Fibroblast of pulmonary artery (primary cell): ENCODE measurements at regions not wholly inside any gene's neighbourhood (a gene's known extent, or its start where the extent isn't known, plus 50 kb on each side); places are given as distances from the start of the nearest gene placed in this dataset.

Experiments
- DNase-seq: peaks from one replicate; pipeline ENCODE4 v3.0.0-alpha.2; 2010; ENCODE audit warnings: low read depth
- H3K4me3 ChIP-seq: replicated peaks from 2 replicates; pipeline ENCODE4 v1.5.1; 2011; ENCODE audit warnings: low read depth, mild to moderate bottlenecking, control low read depth, low read length, moderate library complexity
- TF ChIP-seq, protein P1 (sequence below): IDR thresholded peaks from 2 replicates; pipeline ENCODE4 v1.5.1; 2011; ENCODE audit warnings: mild to moderate bottlenecking, control low read depth, low read length, inconsistent platforms; ENCODE audit errors: missing control alignments

DNA sequence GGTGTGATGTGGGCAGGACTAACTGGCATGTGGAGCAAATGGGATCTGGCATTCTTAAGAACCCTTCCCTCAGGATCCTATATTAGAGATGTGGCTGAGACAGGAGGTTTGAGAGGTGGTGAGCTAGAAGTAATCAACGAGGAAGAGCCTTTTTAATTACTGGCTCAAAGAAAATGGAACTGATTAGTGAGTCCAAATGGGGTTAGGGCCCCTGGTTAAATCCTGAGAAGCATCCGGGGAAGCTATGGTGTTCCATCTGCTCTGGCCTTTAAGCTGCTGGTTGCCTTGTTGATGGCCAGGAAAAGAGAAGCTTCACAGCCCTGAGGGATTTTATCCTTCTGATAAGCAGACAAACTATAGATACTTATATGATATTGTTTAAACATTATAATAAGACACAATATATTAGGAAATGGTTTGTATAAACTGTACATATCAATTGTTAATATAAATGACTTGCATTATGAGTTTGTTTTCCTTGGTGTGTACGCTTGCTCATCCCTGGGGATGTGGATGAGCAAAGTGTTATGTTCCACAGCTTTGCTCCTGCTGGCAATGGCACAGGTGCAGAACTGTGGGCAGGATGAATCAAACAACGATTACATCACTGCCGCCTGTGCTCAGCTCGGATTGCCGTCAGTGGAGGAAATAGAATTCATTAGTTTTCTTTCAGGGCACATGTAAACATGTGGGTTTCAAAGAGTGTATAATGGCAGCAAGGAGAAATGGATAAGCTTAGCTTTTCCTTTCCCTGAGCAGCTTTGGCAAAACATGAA, 328.6 kb upstream of the ARX start:
- TF ChIP-seq, protein P1, sequence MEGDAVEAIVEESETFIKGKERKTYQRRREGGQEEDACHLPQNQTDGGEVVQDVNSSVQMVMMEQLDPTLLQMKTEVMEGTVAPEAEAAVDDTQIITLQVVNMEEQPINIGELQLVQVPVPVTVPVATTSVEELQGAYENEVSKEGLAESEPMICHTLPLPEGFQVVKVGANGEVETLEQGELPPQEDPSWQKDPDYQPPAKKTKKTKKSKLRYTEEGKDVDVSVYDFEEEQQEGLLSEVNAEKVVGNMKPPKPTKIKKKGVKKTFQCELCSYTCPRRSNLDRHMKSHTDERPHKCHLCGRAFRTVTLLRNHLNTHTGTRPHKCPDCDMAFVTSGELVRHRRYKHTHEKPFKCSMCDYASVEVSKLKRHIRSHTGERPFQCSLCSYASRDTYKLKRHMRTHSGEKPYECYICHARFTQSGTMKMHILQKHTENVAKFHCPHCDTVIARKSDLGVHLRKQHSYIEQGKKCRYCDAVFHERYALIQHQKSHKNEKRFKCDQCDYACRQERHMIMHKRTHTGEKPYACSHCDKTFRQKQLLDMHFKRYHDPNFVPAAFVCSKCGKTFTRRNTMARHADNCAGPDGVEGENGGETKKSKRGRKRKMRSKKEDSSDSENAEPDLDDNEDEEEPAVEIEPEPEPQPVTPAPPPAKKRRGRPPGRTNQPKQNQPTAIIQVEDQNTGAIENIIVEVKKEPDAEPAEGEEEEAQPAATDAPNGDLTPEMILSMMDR: no peak

DNA sequence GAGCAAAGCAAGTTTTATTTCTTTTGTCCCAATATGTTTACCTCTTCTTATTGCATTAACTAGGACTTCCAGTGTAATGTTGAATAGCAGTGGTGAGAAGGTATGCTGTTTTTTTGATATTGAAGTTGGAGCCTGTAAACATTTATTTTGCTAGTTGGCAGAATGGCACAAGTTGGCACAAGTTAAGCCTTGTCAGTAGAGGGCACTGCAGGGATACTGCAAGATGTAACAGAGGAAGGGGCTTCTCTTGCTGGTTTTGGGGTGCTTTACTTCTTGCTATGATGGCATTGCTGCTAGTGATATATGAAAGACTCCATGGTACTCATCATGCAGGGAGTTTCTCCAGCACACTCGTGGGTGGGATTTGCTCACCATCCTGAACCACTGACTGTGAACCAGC, 327.3 kb upstream of the ARX start:
- DNase-seq: no peak
- TF ChIP-seq, protein P1: no peak
- H3K4me3 ChIP-seq: no peak overlapping the region

More for the DNA sequence above, 328.6 kb upstream of the ARX start:
- DNase-seq: no peak
- H3K4me3 ChIP-seq: no peak overlapping the region

DNA sequence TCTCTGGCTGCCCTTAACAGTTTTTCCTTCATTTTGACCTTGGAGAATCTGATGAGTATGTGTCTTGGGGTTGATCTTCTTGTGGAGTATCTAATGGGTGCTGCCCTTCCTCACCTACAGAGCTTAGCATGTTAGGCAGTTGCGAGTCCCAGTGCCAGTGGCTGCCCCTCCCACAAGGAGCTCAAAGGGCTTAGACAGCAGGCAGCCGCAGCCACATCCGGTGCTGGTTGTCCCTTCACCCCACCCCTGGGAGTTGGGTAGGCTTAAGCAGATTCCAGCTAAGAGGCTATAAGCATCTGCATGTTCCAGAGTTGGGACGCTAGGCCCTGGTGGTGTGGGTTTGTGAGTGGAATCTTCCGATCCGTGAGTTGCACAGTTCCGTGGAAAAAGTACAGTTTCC, 322.1 kb upstream of the ARX start:
- TF ChIP-seq, protein P1: no peak
- DNase-seq: no peak
- H3K4me3 ChIP-seq: no peak overlapping the region

DNA sequence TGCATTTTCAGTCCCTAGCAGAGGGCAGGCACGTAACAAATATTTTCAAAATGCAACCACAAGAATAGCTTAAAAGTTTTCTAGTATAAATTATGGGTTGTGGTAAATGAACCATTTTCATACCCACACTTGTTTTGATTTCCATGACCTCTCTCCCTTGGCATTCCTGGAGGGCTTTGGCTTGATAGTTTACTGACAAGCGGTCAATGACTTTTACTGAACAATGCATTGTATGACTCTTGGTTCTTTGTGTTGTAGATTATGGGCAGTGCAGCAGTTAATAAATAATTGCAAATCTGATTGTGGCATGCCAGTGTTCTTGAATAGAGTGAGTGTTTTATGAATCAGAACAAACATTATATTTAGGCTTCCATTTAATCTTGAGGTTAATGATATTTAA, 285.2 kb upstream of the ARX start:
- no peak overlapping the region for H3K4me3 ChIP-seq
- DNase-seq: no peak
- TF ChIP-seq, protein P1: no peak

DNA sequence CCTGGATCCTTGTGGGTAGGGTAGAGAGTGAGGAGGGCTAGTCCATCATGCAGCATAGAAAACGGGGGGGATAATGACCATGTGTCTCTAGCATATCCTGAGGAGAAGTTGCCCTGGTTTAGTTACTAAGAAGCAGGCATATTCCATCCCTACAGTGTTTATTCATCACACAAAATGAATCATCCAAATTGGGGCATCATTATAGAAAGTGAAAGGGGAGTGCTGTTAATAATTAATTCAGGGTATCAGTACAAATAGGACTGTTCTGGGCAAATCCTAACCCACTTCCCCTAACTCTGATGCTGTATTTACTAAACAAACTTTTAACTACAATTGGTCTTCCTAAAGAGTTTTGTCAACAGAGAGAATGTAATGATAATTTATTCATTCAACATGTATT, 281.1 kb upstream of the ARX start:
- DNase-seq: no peak
- TF ChIP-seq, protein P1: no peak

DNA sequence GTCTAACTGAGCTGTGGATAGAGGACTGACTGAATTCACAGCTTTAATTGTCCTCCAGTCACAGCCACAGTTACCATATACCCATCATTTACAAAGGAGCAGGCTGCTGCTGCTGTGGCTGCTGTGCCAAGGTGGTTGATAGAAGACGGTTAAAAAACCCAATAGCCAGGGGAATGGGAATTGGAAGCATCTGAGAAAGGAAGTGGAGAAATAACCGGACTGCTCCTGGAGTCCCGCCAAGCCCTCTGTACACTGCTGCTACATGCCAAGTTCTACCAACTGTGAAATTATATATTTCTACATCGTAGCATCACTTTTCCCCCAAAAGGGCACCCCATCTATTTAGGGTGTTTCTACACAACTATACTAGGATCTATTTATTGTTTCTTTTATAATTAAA, 279.7 kb upstream of the ARX start:
- TF ChIP-seq, protein P1: no peak
- no peak for DNase-seq
- no peak overlapping the region for H3K4me3 ChIP-seq

More for the DNA sequence above, 281.1 kb upstream of the ARX start:
- H3K4me3 ChIP-seq: no peak overlapping the region

DNA sequence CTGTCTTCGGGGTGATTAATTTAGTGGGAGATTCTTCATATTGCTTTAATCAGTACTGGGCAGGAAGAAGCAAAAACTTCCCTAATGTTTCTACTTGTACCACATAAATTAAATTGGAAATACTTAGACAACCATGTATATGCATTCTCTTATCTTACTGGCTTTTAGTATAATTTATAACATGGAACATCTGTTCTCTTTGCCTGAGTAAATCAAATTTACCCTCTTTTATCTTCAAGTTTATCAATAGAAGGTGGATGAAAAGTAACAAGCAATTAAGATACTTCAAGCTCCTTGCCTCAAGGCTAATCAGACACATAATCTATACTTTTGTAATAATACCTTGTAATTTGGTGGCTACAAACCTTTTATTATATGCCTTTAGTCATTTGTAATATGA, 274.4 kb upstream of the ARX start:
- TF ChIP-seq, protein P1: no peak

More for the DNA sequence above, 274.4 kb upstream of the ARX start:
- H3K4me3 ChIP-seq: no peak overlapping the region
- no peak for DNase-seq
